ENCODE measurements at regions not wholly inside any gene's neighbourhood (a gene's known extent, or its start where the extent isn't known, plus 50 kb on each side); places are given as distances from the start of the nearest gene placed in this dataset.

GRCh38 chr14:44620121-44621019, 113.3 kb upstream of the FSCB start:
- Histone ChIP-seq H3K9me3 (replicated peaks; ENCODE audit: control insufficient read depth, insufficient read depth, low read depth, low read length) (no peaks in the 10 kb centered on the region), H3K36me3 (ENCODE audit: control insufficient read depth, insufficient read depth, low read length) (no peaks in the 10 kb centered on the region), H3K9ac (ENCODE audit: insufficient read depth in 1 of 2, low read depth in 2 of 2, low read length in 2 of 2) (no peak overlapping the region), H3K9me1 (ENCODE audit: control insufficient read depth, insufficient read depth, low read length) (no peaks in the 10 kb centered on the region), H4K20me1 (replicated peaks; ENCODE audit: control insufficient read depth, insufficient read depth, low read length) (no peaks in the 10 kb centered on the region), H3K27ac (ENCODE audit: extremely low read depth, low read depth, low read length) (no peak overlapping the region), H3K4me2 (ENCODE audit: insufficient read depth, low read length) (no peak overlapping the region), H3K4me3 (no peak overlapping the region), H2AFZ (ENCODE audit: low read depth, low read length) (no peak overlapping the region), H3K79me2 (ENCODE audit: control insufficient read depth, insufficient read depth, low read length) (no peaks in the 10 kb centered on the region), H3K4me1 (replicated peaks in 1 of 2; ENCODE audit: control insufficient read depth in 2 of 2, insufficient read depth in 2 of 2, low read length in 2 of 2) (no peaks in the 10 kb centered on the region), H3K27me3 (ENCODE audit: control insufficient read depth in 2 of 2, insufficient read depth in 2 of 2, low read length in 2 of 2) (no peaks in the 10 kb centered on the region)
- no peak for TF ChIP-seq ZNF143 (CRISPR knock-in tag; IDR thresholded peaks at IDR 0.05)
- TF ChIP-seq SMAD2 (IDR thresholded peaks at IDR 0.05; ENCODE audit: low read depth, low read length): no peak
- no peak for TF ChIP-seq ZNF140 (CRISPR knock-in tag; IDR thresholded peaks at IDR 0.05)
- no peak for TF ChIP-seq BRD9 (IDR thresholded peaks at IDR 0.05; ENCODE audit: low read depth, partially characterized antibody)
- no peak for TF ChIP-seq ZNF282 (CRISPR knock-in tag; IDR thresholded peaks at IDR 0.05)
- TF ChIP-seq, protein P1, sequence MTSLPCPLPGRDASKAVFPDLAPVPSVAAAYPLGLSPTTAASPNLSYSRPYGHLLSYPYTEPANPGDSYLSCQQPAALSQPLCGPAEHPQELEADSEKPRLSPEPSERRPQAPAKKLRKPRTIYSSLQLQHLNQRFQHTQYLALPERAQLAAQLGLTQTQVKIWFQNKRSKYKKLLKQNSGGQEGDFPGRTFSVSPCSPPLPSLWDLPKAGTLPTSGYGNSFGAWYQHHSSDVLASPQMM (CRISPR knock-in tag; IDR thresholded peaks at IDR 0.05): no peak
- no peak for TF ChIP-seq CTCF (IDR thresholded peaks at IDR 0.05 in 2 of 3, conservative IDR thresholded peaks at IDR 0.05 in 1 of 3; ENCODE audit: insufficient read depth in 2 of 3, low read depth in 1 of 3, low read length in 3 of 3)
- TF ChIP-seq JUN (IDR thresholded peaks at IDR 0.05; ENCODE audit: borderline replicate concordance, low read depth, low read length): no peak
- TF ChIP-seq JUN (CRISPR knock-in tag; IDR thresholded peaks at IDR 0.05; ENCODE audit: borderline replicate concordance): no peak
- TF ChIP-seq CHD4 (IDR thresholded peaks at IDR 0.05; ENCODE audit: insufficient read depth, insufficient replicate concordance, low read depth, low read length, poor library complexity, severe bottlenecking): no peak
- TF ChIP-seq NFYB (IDR thresholded peaks at IDR 0.05; ENCODE audit: extremely low read depth, insufficient read length): no peak
- TF ChIP-seq RNF2 (IDR thresholded peaks at IDR 0.05): no peak
- TF ChIP-seq TGIF2 (CRISPR knock-in tag; IDR thresholded peaks at IDR 0.05): no peak
- ATAC-seq (no peak), FAIRE-seq (no peak), DNase-seq (ENCODE audit: extremely low read depth in 1 of 4, low spot score in 3 of 4) (no peak)
- in situ Hi-C loops (cut with MboI): no loop called here
- intact Hi-C loops (cut with micrococcal nuclease): no loop called here
- WGBS (ENCODE audit: insufficient coverage, low coverage, missing lambda C conversion rate): 0% methylated on average over 2 of the region's 2 CpGs
- ChIA-PET CTCF (ENCODE audit: low intra/inter-chr PET ratio) (no interaction called here), POLR2A (no interaction called here)
- no TSS peak for BruUV-seq (replicated peaks)

Measured in K562 (cell line).